ENCODE measurements at regions not wholly inside any gene's neighbourhood (a gene's known extent, or its start where the extent isn't known, plus 50 kb on each side); places are given as distances from the start of the nearest gene placed in this dataset.

GRCh38 chr2:4868466-4868865, 823.7 kb upstream of the SOX11 start:
- Histone ChIP-seq H3K4me3 (replicated peaks in 1 of 3; ENCODE audit: insufficient read depth in 1 of 3, low read depth in 2 of 3, low read length in 3 of 3) (no peak overlapping the region), H3K9ac (ENCODE audit: insufficient read depth, low read depth, low read length) (no peak overlapping the region), H3K27ac (ENCODE audit: extremely low read length, insufficient read depth, low read length) (no peak overlapping the region), H2AFZ (ENCODE audit: low read length) (no peak overlapping the region), H3K79me2 (ENCODE audit: insufficient read depth, low read length) (no peaks in the 10 kb centered on the region), H3K27me3 (ENCODE audit: control insufficient read depth in 1 of 2, insufficient read depth in 2 of 2, low read length in 2 of 2) (no peaks in the 10 kb centered on the region), H3K4me1 (ENCODE audit: insufficient read depth, low read length) (no peaks in the 10 kb centered on the region), H3K36me3 (replicated peaks in 1 of 2; ENCODE audit: control insufficient read depth in 1 of 2, insufficient read depth in 2 of 2, low read length in 2 of 2) (no peaks in the 10 kb centered on the region), H3K4me2 (ENCODE audit: low read depth, low read length) (no peak overlapping the region), H4K20me1 (ENCODE audit: insufficient read depth, low read length) (no peaks in the 10 kb centered on the region), H3K9me3 (ENCODE audit: low read length) (peaks cover 73% of the 10 kb centered on the region)
- in situ Hi-C loops (cut with HindIII; ENCODE audit: extremely low pct_ligation_motif_present, low pct_unique_long_range_greater_than_20kb) (no loop called here), intact Hi-C loops (cut with micrococcal nuclease; ENCODE audit: unreplicated experiment) (no loop called here)
- no TSS peak for BruUV-seq (replicated peaks)
- no peak for DNase-seq (ENCODE audit: low spot score)
- no peak for FAIRE-seq
- POLR2A ChIA-PET, result no interaction called here
- no peak for ATAC-seq
- CTCF ChIA-PET (ENCODE audit: low intra/inter-chr PET ratio, low total read pairs), result no interaction called here
- 0% methylated on average over 1 of the region's 1 CpG for WGBS (ENCODE audit: low lambda C conversion rate)
- TF ChIP-seq WIZ (CRISPR knock-in tag; IDR thresholded peaks at IDR 0.05) (no peak), TSC22D2 (CRISPR knock-in tag; IDR thresholded peaks at IDR 0.05; ENCODE audit: borderline replicate concordance) (no peak), ZNF614 (CRISPR knock-in tag; IDR thresholded peaks at IDR 0.05; ENCODE audit: borderline replicate concordance) (no peak), PPARG (CRISPR knock-in tag; conservative IDR thresholded peaks at IDR 0.05) (no peak), ZNF558 (CRISPR knock-in tag; IDR thresholded peaks at IDR 0.05; ENCODE audit: borderline replicate concordance) (no peak), ZNF572 (CRISPR knock-in tag; IDR thresholded peaks at IDR 0.05) (no peak), HOXA9 (CRISPR knock-in tag; IDR thresholded peaks at IDR 0.05; ENCODE audit: borderline replicate concordance) (no peak), PRDM15 (CRISPR knock-in tag; IDR thresholded peaks at IDR 0.05) (no peak), KLF11 (CRISPR knock-in tag; IDR thresholded peaks at IDR 0.05) (no peak)
- TF ChIP-seq, protein P1, sequence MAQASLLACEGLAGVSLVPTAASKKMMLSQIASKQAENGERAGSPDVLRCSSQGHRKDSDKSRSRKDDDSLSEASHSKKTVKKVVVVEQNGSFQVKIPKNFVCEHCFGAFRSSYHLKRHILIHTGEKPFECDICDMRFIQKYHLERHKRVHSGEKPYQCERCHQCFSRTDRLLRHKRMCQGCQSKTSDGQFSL (CRISPR knock-in tag; IDR thresholded peaks at IDR 0.05), result no peak
